ENCODE measurements at regions not wholly inside any gene's neighbourhood (a gene's known extent, or its start where the extent isn't known, plus 50 kb on each side); places are given as distances from the start of the nearest gene placed in this dataset.

GRCh38 chr20:39829256-39829655 lies 859.8 kb downstream of the MAFB start:
- TF ChIP-seq CTCF (IDR thresholded peaks at IDR 0.05), result no peak
- Histone ChIP-seq H3K4me1 (ENCODE audit: control insufficient read depth in 1 of 2, insufficient read depth in 2 of 2, low read length in 2 of 2) (no peaks in the 10 kb centered on the region), H3K4me3 (replicated peaks in 1 of 3; ENCODE audit: low read depth in 2 of 3, low read length in 3 of 3) (no peak overlapping the region), H3K9me3 (replicated peaks in 1 of 2; ENCODE audit: control insufficient read depth in 1 of 2, insufficient read depth in 1 of 2, low read length in 2 of 2) (no peaks in the 10 kb centered on the region), H3K9ac (ENCODE audit: insufficient read depth, low read length, poor library complexity, severe bottlenecking) (no peak overlapping the region), H2AFZ (ENCODE audit: insufficient read depth, low read depth, low read length, poor library complexity, severe bottlenecking) (no peak overlapping the region), H3K4me2 (replicated peaks; ENCODE audit: extremely low read depth, low read length, poor library complexity, severe bottlenecking) (no peak overlapping the region), H3K36me3 (replicated peaks in 1 of 2; ENCODE audit: control insufficient read depth in 1 of 2, insufficient read depth in 2 of 2, low read length in 2 of 2) (no peaks in the 10 kb centered on the region), H3K27me3 (ENCODE audit: control insufficient read depth in 2 of 2, insufficient read depth in 2 of 2, low read length in 2 of 2) (no peaks in the 10 kb centered on the region), H4K20me1 (ENCODE audit: insufficient read depth, low read length) (no peaks in the 10 kb centered on the region), H3K27ac (ENCODE audit: low read depth in 1 of 2, low read length in 2 of 2) (no peak overlapping the region), H3K79me2 (ENCODE audit: insufficient read depth, low read length) (no peaks in the 10 kb centered on the region)
- Mint-ChIP-seq H3K27me3 (ENCODE audit: low read depth in 3 of 3) (peaks cover 0 to 3% (median 0%) of the 10 kb centered on the region in 3 donors), H3K27ac (no peak overlapping the region), H3K9me3 (no peaks in the 10 kb centered on the region), H3K4me1 (no peaks in the 10 kb centered on the region), H3K36me3 (no peaks in the 10 kb centered on the region), H3K4me3 (no peak overlapping the region)
- DNase-seq, result no peak
- no CpG with 5 or more reads among the region's 3 CpGs for WGBS (ENCODE audit: insufficient coverage)
- intact Hi-C loops (cut with micrococcal nuclease), result no loop called here

- Histone ChIP-seq H3K79me2 (ENCODE audit: insufficient read depth, low read length) (no peaks in the 10 kb centered on the region), H3K4me1 (ENCODE audit: control insufficient read depth in 1 of 2, insufficient read depth in 2 of 2, low read length in 2 of 2) (no peaks in the 10 kb centered on the region), H3K4me3 (replicated peaks in 1 of 3; ENCODE audit: low read depth in 2 of 3, low read length in 3 of 3) (no peak overlapping the region), H2AFZ (ENCODE audit: insufficient read depth, low read depth, low read length, poor library complexity, severe bottlenecking) (no peak overlapping the region), H3K9ac (ENCODE audit: insufficient read depth, low read length, poor library complexity, severe bottlenecking) (no peak overlapping the region), H3K36me3 (replicated peaks in 1 of 2; ENCODE audit: control insufficient read depth in 1 of 2, insufficient read depth in 2 of 2, low read length in 2 of 2) (no peaks in the 10 kb centered on the region), H3K27me3 (ENCODE audit: control insufficient read depth in 2 of 2, insufficient read depth in 2 of 2, low read length in 2 of 2) (no peaks in the 10 kb centered on the region), H4K20me1 (ENCODE audit: insufficient read depth, low read length) (no peaks in the 10 kb centered on the region), H3K4me2 (replicated peaks; ENCODE audit: extremely low read depth, low read length, poor library complexity, severe bottlenecking) (no peak overlapping the region), H3K9me3 (replicated peaks in 1 of 2; ENCODE audit: control insufficient read depth in 1 of 2, insufficient read depth in 1 of 2, low read length in 2 of 2) (no peaks in the 10 kb centered on the region), H3K27ac (ENCODE audit: low read depth in 1 of 2, low read length in 2 of 2) (no peak overlapping the region)
- Mint-ChIP-seq H3K36me3 (no peaks in the 10 kb centered on the region), H3K4me1 (no peaks in the 10 kb centered on the region), H3K4me3 (no peak overlapping the region), H3K9me3 (peaks cover 0 to 3% (median 2%) of the 10 kb centered on the region in 7 donors), H3K27ac (no peak overlapping the region), H3K27me3 (ENCODE audit: low read depth in 3 of 3) (no peaks in the 10 kb centered on the region)
- 40% methylated on average over 1 of the region's 3 CpGs for WGBS (ENCODE audit: insufficient coverage)
- no peak for TF ChIP-seq CTCF (IDR thresholded peaks at IDR 0.05)
- intact Hi-C loops (cut with micrococcal nuclease), result no loop called here
- no peak for DNase-seq
Measured at GRCh38 chr20:39825950-39826349, 863.1 kb downstream of the MAFB start.
